DND-41 (cell line): ENCODE measurements at regions not wholly inside any gene's neighbourhood (a gene's known extent, or its start where the extent isn't known, plus 50 kb on each side); places are given as distances from the start of the nearest gene placed in this dataset.

Experiments
- EZH2 ChIP-seq: IDR thresholded peaks from 3 replicates; pipeline ENCODE4 v1.6.1; 2012; ENCODE audit warnings: borderline replicate concordance, low read depth, mild to moderate bottlenecking, moderate library complexity, low read length, inconsistent platforms; ENCODE audit not compliant: severe bottlenecking
- TF ChIP-seq, protein P1 (sequence below): IDR thresholded peaks from 2 replicates; pipeline ENCODE4 v1.5.1; 2012; ENCODE audit warnings: borderline replicate concordance, low read length, moderate library complexity, mild to moderate bottlenecking; ENCODE audit not compliant: poor library complexity, severe bottlenecking; ENCODE audit errors: extremely low read depth

GRCh38 chr3:80152692-80153091, 384.9 kb upstream of the ROBO1 start:
- TF ChIP-seq, protein P1, sequence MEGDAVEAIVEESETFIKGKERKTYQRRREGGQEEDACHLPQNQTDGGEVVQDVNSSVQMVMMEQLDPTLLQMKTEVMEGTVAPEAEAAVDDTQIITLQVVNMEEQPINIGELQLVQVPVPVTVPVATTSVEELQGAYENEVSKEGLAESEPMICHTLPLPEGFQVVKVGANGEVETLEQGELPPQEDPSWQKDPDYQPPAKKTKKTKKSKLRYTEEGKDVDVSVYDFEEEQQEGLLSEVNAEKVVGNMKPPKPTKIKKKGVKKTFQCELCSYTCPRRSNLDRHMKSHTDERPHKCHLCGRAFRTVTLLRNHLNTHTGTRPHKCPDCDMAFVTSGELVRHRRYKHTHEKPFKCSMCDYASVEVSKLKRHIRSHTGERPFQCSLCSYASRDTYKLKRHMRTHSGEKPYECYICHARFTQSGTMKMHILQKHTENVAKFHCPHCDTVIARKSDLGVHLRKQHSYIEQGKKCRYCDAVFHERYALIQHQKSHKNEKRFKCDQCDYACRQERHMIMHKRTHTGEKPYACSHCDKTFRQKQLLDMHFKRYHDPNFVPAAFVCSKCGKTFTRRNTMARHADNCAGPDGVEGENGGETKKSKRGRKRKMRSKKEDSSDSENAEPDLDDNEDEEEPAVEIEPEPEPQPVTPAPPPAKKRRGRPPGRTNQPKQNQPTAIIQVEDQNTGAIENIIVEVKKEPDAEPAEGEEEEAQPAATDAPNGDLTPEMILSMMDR = no peak
- TF ChIP-seq EZH2 = no peak
